Omental fat pad (tissue), 3 donors: ENCODE measurements at regions not wholly inside any gene's neighbourhood (a gene's known extent, or its start where the extent isn't known, plus 50 kb on each side); places are given as distances from the start of the nearest gene placed in this dataset.

Experiments
- ATAC-seq: fragments of 150-250 bp; one replicate; pipeline ENCODE4 v1.9.1; 2016; ENCODE audit warnings: mild to moderate bottlenecking, moderate library complexity; ENCODE audit not compliant: low FRiP score
- DNase-seq: peaks from one replicate; pipeline ENCODE4 v3.0.0-alpha.2; 2019; ENCODE audit warnings: low spot score
- CTCF ChIP-seq, 3 donors: fragments of 450-650 bp; IDR thresholded peaks; one replicate each; pipeline ENCODE4 v1.5.1; 2016 to 2017; ENCODE audit warnings: antibody characterized with exemption in 3 of 3, mild to moderate bottlenecking in 3 of 3, moderate library complexity in 2 of 3

GRCh38 chr15:23994273-23994672 lies 307.2 kb upstream of the NDN start:
- DNase-seq (no peak), ATAC-seq (no peak)
- TF ChIP-seq CTCF (IDR thresholded peaks at IDR 0.05), result no peak

GRCh38 chr15:23998056-23998455 lies 311.0 kb upstream of the NDN start:
- ATAC-seq (no peak), DNase-seq (no peak)
- TF ChIP-seq CTCF (IDR thresholded peaks at IDR 0.05), result no peak

DNA sequence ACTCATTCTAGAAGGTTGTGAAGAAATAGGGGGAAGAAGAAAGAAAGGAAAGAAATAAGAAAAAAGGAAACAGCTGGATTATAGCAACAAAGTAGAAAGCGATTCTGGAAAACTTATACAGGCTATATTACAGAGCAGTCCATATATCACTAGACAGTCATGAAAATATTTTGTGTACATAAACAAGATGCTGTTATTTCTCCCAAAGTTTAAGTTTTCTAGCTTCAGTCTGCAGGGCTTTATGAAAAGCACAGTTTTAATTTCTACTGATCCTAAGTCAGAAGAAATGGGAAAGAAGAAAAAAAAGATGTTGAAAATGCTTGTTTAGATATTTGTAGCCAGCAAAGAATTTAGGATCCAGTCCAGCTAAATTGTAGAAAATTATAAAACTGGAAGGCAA lies 321.4 kb upstream of the NDN start:
- TF ChIP-seq CTCF (IDR thresholded peaks at IDR 0.05), result no peak
- no peak for DNase-seq
- no peak for ATAC-seq

DNA sequence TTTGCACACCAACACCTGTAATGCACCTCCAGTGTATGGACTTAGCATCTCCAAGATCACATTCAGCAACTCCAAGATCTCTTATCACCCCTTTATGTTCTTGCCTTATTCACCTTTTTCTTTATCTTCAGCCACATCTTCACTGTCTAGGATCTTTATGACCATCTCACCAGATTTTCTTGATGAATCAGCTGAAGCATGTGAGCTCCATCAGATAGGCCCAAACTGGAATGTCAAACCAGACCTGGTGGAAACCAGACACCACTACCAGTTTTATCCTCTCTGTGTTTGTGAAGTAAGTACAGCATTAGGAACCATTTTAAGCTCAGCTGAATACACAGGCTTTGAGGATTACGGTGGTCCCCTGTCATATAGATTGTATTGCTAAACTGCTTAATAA lies 330.4 kb upstream of the NDN start:
- no peak for TF ChIP-seq CTCF (IDR thresholded peaks at IDR 0.05)
- DNase-seq (no peak), ATAC-seq (no peak)

DNA sequence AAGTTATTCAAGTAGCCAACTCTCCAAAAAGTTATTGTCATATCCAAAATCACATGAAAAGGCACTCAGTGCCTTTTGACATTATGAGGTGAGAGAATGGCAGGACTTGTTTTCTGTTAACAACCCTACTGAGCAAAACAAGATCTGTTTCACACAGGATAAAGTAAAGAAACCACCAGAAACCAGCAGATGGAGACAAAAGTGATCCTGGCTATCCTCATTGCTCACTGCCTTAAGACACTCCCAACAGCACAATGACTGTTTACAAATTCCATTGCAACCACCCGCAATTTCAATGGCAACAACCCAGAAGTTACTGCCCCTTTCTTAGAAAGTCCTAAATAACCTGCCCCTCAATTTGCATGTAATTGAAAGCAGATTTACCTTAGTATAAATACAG lies 352.6 kb upstream of the NDN start:
- TF ChIP-seq CTCF (IDR thresholded peaks at IDR 0.05), result no peak
- DNase-seq (no peak), ATAC-seq (no peak)

DNA sequence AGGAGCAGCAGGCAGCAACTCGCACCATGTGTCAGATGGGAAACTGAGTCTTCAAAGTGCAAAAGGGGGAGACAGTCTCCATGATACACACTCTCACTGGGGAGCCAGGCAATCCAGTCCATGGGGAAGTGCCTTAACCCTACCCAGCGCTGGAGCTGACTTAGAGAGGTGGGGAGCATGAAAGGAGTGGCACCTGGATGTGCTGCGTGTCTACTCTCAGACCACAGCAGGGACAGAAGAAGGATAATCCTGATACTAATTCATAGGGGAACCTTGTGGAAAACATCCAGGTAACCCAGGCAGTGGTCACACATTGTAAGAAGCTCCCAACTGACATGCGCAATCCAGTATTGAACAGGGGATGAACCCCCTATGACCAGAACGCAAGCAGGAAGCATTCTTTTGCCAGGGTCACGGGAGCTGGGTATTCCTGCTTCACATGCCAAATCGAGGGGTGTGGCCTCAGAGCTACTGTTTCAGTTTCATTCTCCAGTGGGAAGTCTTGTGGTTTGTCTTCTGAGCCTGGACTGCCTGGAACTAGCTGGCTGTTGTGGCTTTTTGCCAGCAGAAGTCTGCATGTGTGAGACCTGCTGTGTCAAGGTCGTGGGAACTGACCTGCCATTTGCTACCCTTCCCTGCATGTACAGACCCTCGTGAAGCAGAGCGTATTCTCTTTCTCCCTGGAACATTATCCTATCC lies 367.6 kb upstream of the NDN start:
- DNase-seq (no peak), ATAC-seq (no peak)
- TF ChIP-seq CTCF (IDR thresholded peaks at IDR 0.05), result no peak

GRCh38 chr15:24067733-24068501 lies 380.8 kb upstream of the NDN start:
- no peak for TF ChIP-seq CTCF (IDR thresholded peaks at IDR 0.05)
- ATAC-seq (no peak), DNase-seq (no peak)
